ENCODE measurements at regions not wholly inside any gene's neighbourhood (a gene's known extent, or its start where the extent isn't known, plus 50 kb on each side); places are given as distances from the start of the nearest gene placed in this dataset.

- Histone ChIP-seq H3K9me3 (ENCODE audit: control extremely low read depth in 1 of 3, control insufficient read depth in 2 of 3, insufficient read depth in 1 of 3, low read length in 2 of 3) (no peaks in the 10 kb centered on the region), H3K36me3 (replicated peaks in 1 of 2; ENCODE audit: control extremely low read depth in 1 of 2, control insufficient read depth in 1 of 2, extremely low read depth in 1 of 2, insufficient read depth in 2 of 2, low read length in 1 of 2) (no peaks in the 10 kb centered on the region), H4K20me1 (ENCODE audit: control insufficient read depth, insufficient read depth, low read length, poor library complexity, severe bottlenecking) (no peaks in the 10 kb centered on the region), H3K79me2 (ENCODE audit: control insufficient read depth, insufficient read depth, low read length) (no peaks in the 10 kb centered on the region), H3K9ac (ENCODE audit: low read length) (no peak overlapping the region), H3K4me2 (replicated peaks; ENCODE audit: low read depth, low read length, poor library complexity, severe bottlenecking) (no peak overlapping the region), H3K4me3 (ENCODE audit: control extremely low read depth in 1 of 5, extremely low read depth in 1 of 5, insufficient read depth in 1 of 5, low read depth in 2 of 5, low read length in 4 of 5) (no peak overlapping the region), H3K27ac (ENCODE audit: low read length in 2 of 2) (no peak overlapping the region), H3K4me1 (ENCODE audit: control insufficient read depth in 2 of 2, insufficient read depth in 2 of 2, low read length in 2 of 2) (no peaks in the 10 kb centered on the region), H2AFZ (ENCODE audit: insufficient read depth, low read depth, low read length, poor library complexity, severe bottlenecking) (no peak overlapping the region), H3K27me3 (replicated peaks in 1 of 4; ENCODE audit: control extremely low read depth in 1 of 4, control insufficient read depth in 3 of 4, insufficient read depth in 4 of 4, low read length in 3 of 4) (no peaks in the 10 kb centered on the region)
- Mint-ChIP-seq H3K27me3 (no peaks in the 10 kb centered on the region), H3K4me3 (no peak overlapping the region), H3K27ac (no peak overlapping the region), H3K4me1 (no peaks in the 10 kb centered on the region), H3K9me3 (ENCODE audit: insufficient read depth) (no peaks in the 10 kb centered on the region)
- no peak for TF ChIP-seq EZH2 (IDR thresholded peaks at IDR 0.05; ENCODE audit: borderline replicate concordance, insufficient read depth, low read depth, low read length, poor library complexity, severe bottlenecking)
- no peak for TF ChIP-seq CTCF (IDR thresholded peaks at IDR 0.05)
- POLR2A ChIA-PET, result no interaction called here
- DNase-seq (no peak), ATAC-seq (ENCODE audit: low read depth) (no peak)
- intact Hi-C loops (cut with micrococcal nuclease), result no loop called here
- 90% methylated on average over 6 of the region's 10 CpGs for WGBS (ENCODE audit: insufficient coverage)
- CTCF ChIA-PET, result no interaction called here
These were observed 185.7 kb upstream of the ZCCHC13 start for GRCh38 chrX:74117962-74118902.

- H3K27me3 Mint-ChIP-seq, result no peaks in the 10 kb centered on the region
- Histone ChIP-seq H2AFZ (ENCODE audit: insufficient read depth, low read depth, low read length, poor library complexity, severe bottlenecking) (no peak overlapping the region), H3K79me2 (ENCODE audit: control insufficient read depth, insufficient read depth, low read length) (no peaks in the 10 kb centered on the region), H3K9ac (ENCODE audit: low read length) (no peak overlapping the region), H3K27ac (ENCODE audit: low read length in 2 of 2) (no peak overlapping the region), H3K4me1 (ENCODE audit: control insufficient read depth in 2 of 2, insufficient read depth in 2 of 2, low read length in 2 of 2) (no peaks in the 10 kb centered on the region), H3K4me2 (replicated peaks; ENCODE audit: low read depth, low read length, poor library complexity, severe bottlenecking) (no peak overlapping the region), H3K36me3 (replicated peaks in 1 of 2; ENCODE audit: control extremely low read depth in 1 of 2, control insufficient read depth in 1 of 2, extremely low read depth in 1 of 2, insufficient read depth in 2 of 2, low read length in 1 of 2) (no peaks in the 10 kb centered on the region), H4K20me1 (ENCODE audit: control insufficient read depth, insufficient read depth, low read length, poor library complexity, severe bottlenecking) (no peaks in the 10 kb centered on the region), H3K27me3 (replicated peaks in 1 of 4; ENCODE audit: control extremely low read depth in 1 of 4, control insufficient read depth in 3 of 4, insufficient read depth in 4 of 4, low read length in 3 of 4) (no peaks in the 10 kb centered on the region), H3K4me3 (ENCODE audit: control extremely low read depth in 1 of 5, extremely low read depth in 1 of 5, insufficient read depth in 1 of 5, low read depth in 2 of 5, low read length in 4 of 5) (no peak overlapping the region), H3K9me3 (ENCODE audit: control extremely low read depth in 1 of 3, control insufficient read depth in 2 of 3, insufficient read depth in 1 of 3, low read length in 2 of 3) (no peaks in the 10 kb centered on the region)
- no peaks in the 10 kb centered on the region for H3K4me1 Mint-ChIP-seq
- no peak overlapping the region for H3K27ac Mint-ChIP-seq
- CTCF ChIA-PET, result no interaction called here
- POLR2A ChIA-PET, result no interaction called here
- ATAC-seq (ENCODE audit: low read depth) (no peak), DNase-seq (no peak)
- no peak overlapping the region for H3K4me3 Mint-ChIP-seq
- intact Hi-C loops (cut with micrococcal nuclease), result no loop called here
- no peaks in the 10 kb centered on the region for H3K9me3 Mint-ChIP-seq (ENCODE audit: insufficient read depth)
- no peak for TF ChIP-seq EZH2 (IDR thresholded peaks at IDR 0.05; ENCODE audit: borderline replicate concordance, insufficient read depth, low read depth, low read length, poor library complexity, severe bottlenecking)
- no peak for TF ChIP-seq CTCF (IDR thresholded peaks at IDR 0.05)
These were observed 192.7 kb upstream of the ZCCHC13 start for GRCh38 chrX:74111245-74111644.
